Erythroblast (primary cell): ENCODE measurements at regions not wholly inside any gene's neighbourhood (a gene's known extent, or its start where the extent isn't known, plus 50 kb on each side); places are given as distances from the start of the nearest gene placed in this dataset.

ENCODE experiments used
- GATA1 ChIP-seq: IDR thresholded peaks from 2 replicates; pipeline ENCODE4 v1.6.1; 2011; ENCODE audit warnings: low read depth, mild to moderate bottlenecking, control low read depth, low read length, moderate library complexity
- POLR2A ChIP-seq: IDR thresholded peaks from 2 replicates; pipeline ENCODE4 v1.6.1; 2011; ENCODE audit warnings: mild to moderate bottlenecking, low read length

- TF ChIP-seq POLR2A (no peak), GATA1 (no peak)
These were observed 349.1 kb upstream of the CRIM1 start for GRCh38 chr2:36006444-36006843.
